Mesothelial cell of epicardium (in vitro differentiated cells): ENCODE measurements at regions not wholly inside any gene's neighbourhood (a gene's known extent, or its start where the extent isn't known, plus 50 kb on each side); places are given as distances from the start of the nearest gene placed in this dataset.

ENCODE experiments used
- DNase-seq, 2 experiments: peaks; one replicate each; pipeline ENCODE4 v3.0.0; 2021; ENCODE audit warnings: low spot score in 2 of 2; ENCODE audit not compliant: unreplicated experiment in 2 of 2
- H3K27ac Mint-ChIP-seq: 2 replicates; pipeline ENCODE4 v1.8.0; 2021; ENCODE audit warnings: mixed read lengths
- H3K27me3 Mint-ChIP-seq: 2 replicates; pipeline ENCODE4 v1.8.0; 2021; ENCODE audit warnings: low read depth, mixed read lengths
- H3K36me3 Mint-ChIP-seq: 2 replicates; pipeline ENCODE4 v1.8.0; 2021; ENCODE audit warnings: mixed read lengths
- H3K4me1 Mint-ChIP-seq: 2 replicates; pipeline ENCODE4 v1.8.0; 2021; ENCODE audit warnings: mixed read lengths
- H3K4me3 Mint-ChIP-seq: 2 replicates; pipeline ENCODE4 v1.8.0; 2021; ENCODE audit warnings: mild to moderate bottlenecking, moderate library complexity, mixed read lengths
- H3K9me3 Mint-ChIP-seq: 2 replicates; pipeline ENCODE4 v1.8.0; 2021; ENCODE audit warnings: mixed read lengths
- CTCF ChIP-seq: fragments of 200-600 bp; sonication (generic); IDR thresholded peaks from one replicate; pipeline ENCODE4 v1.5.0; 2021; ENCODE audit warnings: antibody characterized with exemption; ENCODE audit not compliant: unreplicated experiment

GRCh38 chr6:118714756-118715155 is 63.4 kb upstream of the CEP85L start:
- DNase-seq, result no peak
- Mint-ChIP-seq H3K4me3 (no peak overlapping the region), H3K27me3 (no peaks in the 10 kb centered on the region), H3K27ac (no peak overlapping the region), H3K4me1 (peaks cover 11% of the 10 kb centered on the region), H3K9me3 (no peaks in the 10 kb centered on the region), H3K36me3 (no peaks in the 10 kb centered on the region)
- no peak for TF ChIP-seq CTCF

- peaks cover 22% of the 10 kb centered on the region for H3K4me1 Mint-ChIP-seq
- H3K4me3 Mint-ChIP-seq, result no peak overlapping the region
Observed at GRCh38 chr6:118712969-118713368, 61.6 kb upstream of the CEP85L start.

GRCh38 chr6:118710616-118711015 is 59.2 kb upstream of the CEP85L start:
- H3K4me1 Mint-ChIP-seq, result peaks cover 39% of the 10 kb centered on the region
- no peak overlapping the region for H3K4me3 Mint-ChIP-seq
- no peaks in the 10 kb centered on the region for H3K27me3 Mint-ChIP-seq
- no peak for TF ChIP-seq CTCF
- H3K27ac Mint-ChIP-seq, result no peak overlapping the region
- H3K36me3 Mint-ChIP-seq, result no peaks in the 10 kb centered on the region
- H3K9me3 Mint-ChIP-seq, result no peaks in the 10 kb centered on the region
- DNase-seq, result no peak

More at GRCh38 chr6:118712969-118713368, 61.6 kb upstream of the CEP85L start:
- no peaks in the 10 kb centered on the region for H3K9me3 Mint-ChIP-seq
- H3K27ac Mint-ChIP-seq, result no peak overlapping the region
- H3K27me3 Mint-ChIP-seq, result no peaks in the 10 kb centered on the region
- H3K36me3 Mint-ChIP-seq, result no peaks in the 10 kb centered on the region
- DNase-seq, result no peak
- no peak for TF ChIP-seq CTCF

DNA sequence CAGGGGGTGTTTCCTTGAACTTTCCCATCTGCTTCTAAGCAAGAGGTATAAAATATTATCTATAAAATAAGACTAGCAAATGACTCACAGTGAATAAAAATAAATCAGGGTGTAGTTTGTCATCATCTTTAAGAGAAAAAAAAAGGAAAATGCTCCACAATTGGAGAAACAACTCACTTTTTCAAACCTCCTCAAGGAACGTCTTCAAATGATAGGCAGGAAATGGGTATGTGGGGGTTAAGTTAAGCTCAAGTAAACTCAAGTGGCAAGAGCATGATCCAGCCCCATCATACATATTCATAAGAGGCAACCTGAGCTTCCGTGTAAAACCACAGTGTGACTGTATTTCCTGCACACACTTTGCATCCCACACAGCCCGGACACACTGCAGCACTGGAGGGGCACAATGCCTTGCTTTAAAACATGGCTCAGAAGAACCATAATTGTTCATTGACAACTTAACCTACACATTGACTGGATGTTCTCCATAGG is 58.5 kb upstream of the CEP85L start:
- no peaks in the 10 kb centered on the region for H3K36me3 Mint-ChIP-seq
- peak overlapping the region; percentile 68 for H3K4me3 Mint-ChIP-seq
- H3K27me3 Mint-ChIP-seq, result no peaks in the 10 kb centered on the region
- peaks cover 44% of the 10 kb centered on the region for H3K4me1 Mint-ChIP-seq
- DNase-seq, result no peak
- H3K9me3 Mint-ChIP-seq, result no peaks in the 10 kb centered on the region
- H3K27ac Mint-ChIP-seq, result peak overlapping the region; percentile 96
- no peak for TF ChIP-seq CTCF

DNA sequence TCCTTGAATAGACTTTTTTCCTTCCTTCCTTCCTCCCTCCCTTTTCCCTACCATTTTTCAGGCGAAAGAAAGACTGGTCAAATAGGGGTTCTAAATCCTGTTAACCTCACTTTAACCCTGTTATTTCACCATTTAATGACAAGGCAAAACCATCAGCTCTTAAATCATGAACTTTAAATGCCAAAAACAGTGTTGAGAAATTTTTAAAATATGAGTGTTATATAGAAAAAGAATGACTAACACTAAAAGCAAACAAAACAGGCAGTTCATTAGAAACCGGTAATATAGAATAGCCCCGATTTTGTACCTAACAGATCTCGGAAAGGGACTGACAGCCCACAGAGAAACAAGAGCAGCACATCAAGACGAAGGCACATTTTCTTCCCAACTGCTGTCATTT is 57.4 kb upstream of the CEP85L start:
- H3K9me3 Mint-ChIP-seq, result no peaks in the 10 kb centered on the region
- no peaks in the 10 kb centered on the region for H3K27me3 Mint-ChIP-seq
- TF ChIP-seq CTCF, result no peak
- peaks cover 46% of the 10 kb centered on the region for H3K4me1 Mint-ChIP-seq
- no peak for DNase-seq
- H3K4me3 Mint-ChIP-seq, result peak overlapping the region; percentile 68
- no peaks in the 10 kb centered on the region for H3K36me3 Mint-ChIP-seq
- H3K27ac Mint-ChIP-seq, result peak overlapping the region; percentile 96

GRCh38 chr6:118708055-118708454 is 56.7 kb upstream of the CEP85L start:
- no peak for TF ChIP-seq CTCF
- Mint-ChIP-seq H3K4me1 (peaks cover 46% of the 10 kb centered on the region), H3K9me3 (no peaks in the 10 kb centered on the region), H3K27me3 (no peaks in the 10 kb centered on the region), H3K27ac (peak overlapping the region; percentile 19), H3K4me3 (no peak overlapping the region), H3K36me3 (no peaks in the 10 kb centered on the region)
- DNase-seq, result no peak
